ENCODE measurements at regions not wholly inside any gene's neighbourhood (a gene's known extent, or its start where the extent isn't known, plus 50 kb on each side); places are given as distances from the start of the nearest gene placed in this dataset.
"Not testable (repeated sequence)": the region's sequence is repeated elsewhere in the genome, so short reads cannot be mapped to it uniquely, and the experiment has no call there.

GRCh38 chr2:234406085-234406484 is 90.8 kb downstream of the ARL4C start:
- DNase-seq (ENCODE audit: low read depth, low spot score) = no peak

GRCh38 chr2:234405462-234405861 is 91.4 kb downstream of the ARL4C start:
- no peak for DNase-seq (ENCODE audit: low read depth, low spot score)

- DNase-seq (ENCODE audit: low read depth, low spot score) = no peak
Observed at GRCh38 chr2:234404957-234405356, 91.9 kb downstream of the ARL4C start.

GRCh38 chr2:234403751-234404150 is 93.1 kb downstream of the ARL4C start:
- DNase-seq (ENCODE audit: low read depth, low spot score) = no peak

- no peak for DNase-seq (ENCODE audit: low read depth, low spot score)
Observed at GRCh38 chr2:234403074-234403473, 93.8 kb downstream of the ARL4C start.

- no peak for DNase-seq (ENCODE audit: low read depth, low spot score)
Observed at GRCh38 chr2:234401426-234401825, 95.5 kb downstream of the ARL4C start.

GRCh38 chr2:234399451-234400246 is 97.2 kb downstream of the ARL4C start:
- DNase-seq (ENCODE audit: low read depth, low spot score) = no peak

GRCh38 chr2:234398531-234398930 is 98.3 kb downstream of the ARL4C start:
- no peak for DNase-seq (ENCODE audit: low read depth, low spot score)

- DNase-seq (ENCODE audit: low read depth, low spot score) = no peak
Observed at GRCh38 chr2:234395891-234396420, 100.9 kb downstream of the ARL4C start.

GRCh38 chr2:234394450-234394849 is 102.4 kb downstream of the ARL4C start:
- DNase-seq (ENCODE audit: low read depth, low spot score) = no peak

- DNase-seq (ENCODE audit: low read depth, low spot score) = no peak
Observed at GRCh38 chr2:234393354-234393753, 103.5 kb downstream of the ARL4C start.

- DNase-seq (ENCODE audit: low read depth, low spot score) = no peak
Observed at GRCh38 chr2:234392041-234392615, 104.8 kb downstream of the ARL4C start.

GRCh38 chr2:234391625-234392024 is 105.3 kb downstream of the ARL4C start:
- no peak for DNase-seq (ENCODE audit: low read depth, low spot score)

GRCh38 chr2:234389661-234390060 is 107.2 kb downstream of the ARL4C start:
- not testable (repeated sequence) for DNase-seq (ENCODE audit: low read depth, low spot score)

GRCh38 chr2:234388591-234388990 is 108.3 kb downstream of the ARL4C start:
- DNase-seq (ENCODE audit: low read depth, low spot score) = no peak

- no peak for DNase-seq (ENCODE audit: low read depth, low spot score)
Observed at GRCh38 chr2:234386971-234387370, 109.9 kb downstream of the ARL4C start.

GRCh38 chr2:234382131-234382530 is 114.8 kb downstream of the ARL4C start:
- no peak for DNase-seq (ENCODE audit: low read depth, low spot score)

GRCh38 chr2:234378958-234379357 is 117.9 kb downstream of the ARL4C start:
- not testable (repeated sequence) for DNase-seq (ENCODE audit: low read depth, low spot score)

- DNase-seq (ENCODE audit: low read depth, low spot score) = no peak
Observed at GRCh38 chr2:234378440-234378839, 118.4 kb downstream of the ARL4C start.

GRCh38 chr2:234377761-234378391 is 119.0 kb downstream of the ARL4C start:
- DNase-seq (ENCODE audit: low read depth, low spot score) = no peak

GRCh38 chr2:234376229-234376628 is 120.7 kb downstream of the ARL4C start:
- no peak for DNase-seq (ENCODE audit: low read depth, low spot score)

- DNase-seq (ENCODE audit: low read depth, low spot score) = no peak
Observed at GRCh38 chr2:234375176-234375880, 121.6 kb downstream of the ARL4C start.
